ENCODE measurements at regions not wholly inside any gene's neighbourhood (a gene's known extent, or its start where the extent isn't known, plus 50 kb on each side); places are given as distances from the start of the nearest gene placed in this dataset.

DNA sequence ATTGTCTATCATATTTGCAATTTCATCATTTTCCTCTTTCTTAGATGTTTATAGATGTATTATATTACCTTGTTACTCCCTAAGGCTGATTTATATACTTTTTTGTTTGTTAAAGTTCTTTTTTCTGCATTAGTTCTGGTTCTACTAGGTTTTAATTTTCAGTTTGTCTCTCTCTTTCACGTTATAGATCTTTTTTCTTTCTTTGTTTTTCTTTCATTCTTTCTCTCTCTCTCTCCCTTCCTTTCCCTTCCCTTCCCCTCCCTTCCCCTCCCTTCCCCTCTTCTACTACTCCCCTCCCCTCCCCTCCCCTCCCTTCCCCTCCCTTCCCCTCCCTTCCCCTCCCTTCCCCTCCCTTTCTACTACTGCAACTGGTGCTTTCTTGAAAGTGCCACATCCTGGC lies 345.3 kb downstream of the CENPW start:
- TF ChIP-seq, protein P1, sequence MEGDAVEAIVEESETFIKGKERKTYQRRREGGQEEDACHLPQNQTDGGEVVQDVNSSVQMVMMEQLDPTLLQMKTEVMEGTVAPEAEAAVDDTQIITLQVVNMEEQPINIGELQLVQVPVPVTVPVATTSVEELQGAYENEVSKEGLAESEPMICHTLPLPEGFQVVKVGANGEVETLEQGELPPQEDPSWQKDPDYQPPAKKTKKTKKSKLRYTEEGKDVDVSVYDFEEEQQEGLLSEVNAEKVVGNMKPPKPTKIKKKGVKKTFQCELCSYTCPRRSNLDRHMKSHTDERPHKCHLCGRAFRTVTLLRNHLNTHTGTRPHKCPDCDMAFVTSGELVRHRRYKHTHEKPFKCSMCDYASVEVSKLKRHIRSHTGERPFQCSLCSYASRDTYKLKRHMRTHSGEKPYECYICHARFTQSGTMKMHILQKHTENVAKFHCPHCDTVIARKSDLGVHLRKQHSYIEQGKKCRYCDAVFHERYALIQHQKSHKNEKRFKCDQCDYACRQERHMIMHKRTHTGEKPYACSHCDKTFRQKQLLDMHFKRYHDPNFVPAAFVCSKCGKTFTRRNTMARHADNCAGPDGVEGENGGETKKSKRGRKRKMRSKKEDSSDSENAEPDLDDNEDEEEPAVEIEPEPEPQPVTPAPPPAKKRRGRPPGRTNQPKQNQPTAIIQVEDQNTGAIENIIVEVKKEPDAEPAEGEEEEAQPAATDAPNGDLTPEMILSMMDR (IDR thresholded peaks at IDR 0.05), result no peak
- no peak for TF ChIP-seq POLR2A (IDR thresholded peaks at IDR 0.05)
